SK-N-SH (cell line): ENCODE measurements at regions not wholly inside any gene's neighbourhood (a gene's known extent, or its start where the extent isn't known, plus 50 kb on each side); places are given as distances from the start of the nearest gene placed in this dataset.

Experiments
- GABPA ChIP-seq: IDR thresholded peaks from 2 replicates; pipeline ENCODE4 v1.4.0; 2012; ENCODE audit warnings: low read depth, mild to moderate bottlenecking
- POLR2AphosphoS5 ChIP-seq: IDR thresholded peaks from 2 replicates; pipeline ENCODE4 v1.6.1; 2012; ENCODE audit warnings: low read depth, low read length
- RAD21 ChIP-seq: IDR thresholded peaks from 2 replicates; pipeline ENCODE4 v1.6.1; 2012; ENCODE audit warnings: mild to moderate bottlenecking, low read length
- TF ChIP-seq, protein P1 (sequence below): IDR thresholded peaks from 2 replicates; pipeline ENCODE4; 2012

DNA sequence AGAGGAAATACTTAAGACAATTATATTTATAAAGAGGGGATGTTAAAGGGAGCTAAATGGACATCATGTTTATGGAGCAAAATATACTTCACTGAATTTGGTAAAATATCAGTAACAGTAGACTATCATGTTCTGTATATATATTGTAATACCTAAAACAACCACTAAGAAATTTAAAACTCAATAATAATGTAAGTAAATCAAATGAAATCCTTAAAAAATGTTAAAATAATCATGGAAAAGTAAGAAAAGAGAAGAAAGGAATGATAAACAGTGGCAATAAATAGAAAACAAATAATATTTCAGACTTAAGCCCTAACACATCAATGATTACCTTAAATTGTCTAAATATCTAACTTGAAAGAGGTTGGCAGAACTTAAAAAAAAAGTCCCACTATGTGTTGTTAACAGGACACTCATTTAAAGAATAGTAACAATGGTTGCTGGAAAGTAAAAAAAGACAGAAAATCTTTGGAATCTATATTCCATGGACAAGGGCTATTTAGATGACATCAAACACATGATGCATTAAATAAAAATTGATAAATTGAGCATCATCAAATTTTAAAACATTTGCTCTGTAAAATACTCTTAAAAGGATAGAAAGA is 842.2 kb upstream of the MAP3K7 start:
- TF ChIP-seq POLR2AphosphoS5 (no peak), RAD21 (no peak), GABPA (no peak)
- TF ChIP-seq, protein P1, sequence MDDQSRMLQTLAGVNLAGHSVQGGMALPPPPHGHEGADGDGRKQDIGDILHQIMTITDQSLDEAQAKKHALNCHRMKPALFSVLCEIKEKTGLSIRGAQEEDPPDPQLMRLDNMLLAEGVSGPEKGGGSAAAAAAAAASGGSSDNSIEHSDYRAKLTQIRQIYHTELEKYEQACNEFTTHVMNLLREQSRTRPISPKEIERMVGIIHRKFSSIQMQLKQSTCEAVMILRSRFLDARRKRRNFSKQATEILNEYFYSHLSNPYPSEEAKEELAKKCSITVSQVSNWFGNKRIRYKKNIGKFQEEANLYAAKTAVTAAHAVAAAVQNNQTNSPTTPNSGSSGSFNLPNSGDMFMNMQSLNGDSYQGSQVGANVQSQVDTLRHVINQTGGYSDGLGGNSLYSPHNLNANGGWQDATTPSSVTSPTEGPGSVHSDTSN, result no peak
